Posterior vena cava (tissue), 2 donors: ENCODE measurements at regions not wholly inside any gene's neighbourhood (a gene's known extent, or its start where the extent isn't known, plus 50 kb on each side); places are given as distances from the start of the nearest gene placed in this dataset.

Source experiments
- DNase-seq: peaks from one replicate; pipeline ENCODE4 v3.0.0-alpha.2; 2020; ENCODE audit warnings: low spot score
- intact Hi-C, 2 donors: fragments of 100-400 bp; cut with DNase I; formaldehyde crosslinking; loops; one replicate each; pipeline versions ENCODE4 v1.14.1 to v1.14.2; 2022 to 2023
- donor health status: DM: yes; HTN: yes; CAD: no.
- donor health status: DM: yes; HTN: yes; CAD: no.

GRCh38 chr1:69506721-69507120, 61.0 kb upstream of the LRRC7 start:
- intact Hi-C loops: no loop called here
- no peak for DNase-seq

DNA sequence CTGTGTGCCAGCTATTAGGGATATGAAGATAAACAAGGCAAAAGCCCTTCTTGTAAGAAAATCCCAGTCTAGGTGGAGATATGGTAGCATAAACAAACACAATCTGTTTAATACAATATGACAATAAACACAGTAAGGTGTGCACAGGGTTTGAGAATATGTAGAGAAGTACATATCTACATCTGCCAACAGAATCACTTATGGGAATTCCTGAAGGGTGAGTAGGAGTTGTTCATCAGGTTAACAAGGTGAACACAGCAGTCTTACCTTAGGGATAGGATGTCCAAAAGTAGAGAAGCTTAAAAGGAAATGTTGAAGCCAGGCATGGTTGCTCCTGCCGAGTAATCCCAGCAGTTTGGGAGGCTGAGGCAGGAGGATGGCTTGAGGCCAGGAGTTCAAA, 57.7 kb upstream of the LRRC7 start:
- intact Hi-C loops: no loop called here
- DNase-seq: no peak

DNA sequence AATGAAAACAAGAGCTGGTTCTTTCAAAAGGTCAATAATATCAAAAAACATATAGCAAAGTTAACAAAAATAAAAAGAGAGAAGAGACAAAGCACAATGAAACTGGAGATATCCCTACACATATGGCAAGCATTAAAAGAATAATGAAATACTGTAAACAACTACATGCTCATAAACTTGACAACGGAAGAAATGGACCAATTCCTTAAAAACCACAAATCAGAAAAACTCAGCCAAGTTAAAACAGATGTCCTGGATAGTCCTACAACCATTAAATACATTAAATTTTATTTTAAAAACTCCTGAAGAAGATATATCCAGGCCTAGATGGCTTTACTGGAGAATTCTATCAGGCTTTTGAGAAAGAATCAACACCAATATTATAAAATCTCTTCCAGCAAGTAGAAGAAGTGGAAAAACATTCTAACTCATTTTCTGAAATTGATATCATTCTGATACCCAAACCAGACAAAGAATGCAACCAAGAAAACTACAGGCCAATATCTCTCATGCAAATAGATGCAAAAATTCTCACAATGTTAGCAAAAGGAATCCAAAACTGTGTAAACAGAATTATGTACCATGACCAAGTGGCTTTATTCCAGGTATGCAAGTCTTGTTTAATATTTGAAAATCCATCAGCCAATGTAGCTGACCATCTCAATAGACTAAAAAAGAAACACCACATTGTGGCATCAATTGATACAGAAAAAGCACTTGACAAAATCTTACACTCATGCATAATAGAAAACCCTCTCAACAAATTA, 56.1 kb upstream of the LRRC7 start:
- DNase-seq: no peak
- intact Hi-C loops: no loop called here

- no peak for DNase-seq
- intact Hi-C loops: no loop called here
These were observed 54.1 kb upstream of the LRRC7 start for GRCh38 chr1:69513601-69514000.
